Daoy (cell line): ENCODE measurements at regions not wholly inside any gene's neighbourhood (a gene's known extent, or its start where the extent isn't known, plus 50 kb on each side); places are given as distances from the start of the nearest gene placed in this dataset.

Experiments used
- DNase-seq: peaks from one replicate; pipeline ENCODE4 v3.0.0-alpha.2; 2015; ENCODE audit warnings: low read depth

- no peak for DNase-seq
These were observed 204.6 kb downstream of the LTN1 start for GRCh38 chr21:28788030-28788429.

GRCh38 chr21:28783641-28784185 lies 209.0 kb downstream of the LTN1 start:
- no peak for DNase-seq

GRCh38 chr21:28781602-28782276 lies 210.9 kb downstream of the LTN1 start:
- DNase-seq = peak; percentile 2

GRCh38 chr21:28779914-28780313 lies 212.8 kb downstream of the LTN1 start:
- no peak for DNase-seq

GRCh38 chr21:28776251-28776650 lies 216.4 kb downstream of the LTN1 start:
- DNase-seq = no peak

GRCh38 chr21:28775071-28775470 lies 217.6 kb downstream of the LTN1 start:
- no peak for DNase-seq

- no peak for DNase-seq
These were observed 219.6 kb downstream of the LTN1 start for GRCh38 chr21:28773036-28773435.

GRCh38 chr21:28771790-28772501 lies 220.7 kb downstream of the LTN1 start:
- DNase-seq = no peak

- no peak for DNase-seq
These were observed 221.6 kb downstream of the LTN1 start for GRCh38 chr21:28770867-28771661.

- DNase-seq = no peak
These were observed 223.0 kb downstream of the LTN1 start for GRCh38 chr21:28769683-28770082.

- DNase-seq = no peak
These were observed 223.9 kb downstream of the LTN1 start for GRCh38 chr21:28768753-28769152.

- no peak for DNase-seq
These were observed 225.2 kb downstream of the LTN1 start for GRCh38 chr21:28767523-28767922.

- no peak for DNase-seq
These were observed 228.8 kb downstream of the LTN1 start for GRCh38 chr21:28763809-28764418.

GRCh38 chr21:28762357-28762735 lies 230.3 kb downstream of the LTN1 start:
- no peak for DNase-seq

GRCh38 chr21:28761674-28762356 lies 230.9 kb downstream of the LTN1 start:
- no peak for DNase-seq

GRCh38 chr21:28758883-28759242 lies 233.8 kb downstream of the LTN1 start:
- DNase-seq = no peak

- DNase-seq = no peak
These were observed 234.4 kb downstream of the LTN1 start for GRCh38 chr21:28758042-28758882.

GRCh38 chr21:28754862-28755261 lies 237.8 kb downstream of the LTN1 start:
- no peak for DNase-seq

- DNase-seq = no peak
These were observed 238.5 kb downstream of the LTN1 start for GRCh38 chr21:28754127-28754611.

- DNase-seq = no peak
These were observed 240.5 kb downstream of the LTN1 start for GRCh38 chr21:28752131-28752530.
